Erythroblast (primary cell): ENCODE measurements at regions not wholly inside any gene's neighbourhood (a gene's known extent, or its start where the extent isn't known, plus 50 kb on each side); places are given as distances from the start of the nearest gene placed in this dataset.

Experiments used
- GATA1 ChIP-seq: IDR thresholded peaks from 2 replicates; pipeline ENCODE4 v1.6.1; 2011; ENCODE audit warnings: low read depth, mild to moderate bottlenecking, control low read depth, low read length, moderate library complexity
- POLR2A ChIP-seq: IDR thresholded peaks from 2 replicates; pipeline ENCODE4 v1.6.1; 2011; ENCODE audit warnings: mild to moderate bottlenecking, low read length

DNA sequence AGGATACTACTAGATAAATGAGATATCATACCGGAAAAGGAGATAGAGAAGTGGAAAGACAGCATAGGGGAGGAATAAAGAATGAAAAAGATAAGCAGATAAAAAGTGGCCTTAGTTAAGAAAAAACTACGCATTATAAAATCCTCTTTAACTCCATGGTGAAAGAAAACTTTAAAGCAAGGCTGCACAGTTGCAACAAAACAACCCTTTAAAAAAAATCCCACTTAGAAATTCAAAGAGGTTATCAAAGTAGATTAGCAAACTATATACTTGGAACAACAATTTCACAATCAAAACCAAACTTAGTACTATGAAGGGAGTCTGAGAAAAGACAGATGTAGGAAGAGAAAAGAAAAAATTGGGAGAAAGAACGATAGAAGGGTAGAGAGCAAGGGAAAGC lies 133.4 kb upstream of the OSR1 start:
- no peak for TF ChIP-seq POLR2A
- no peak for TF ChIP-seq GATA1
